ENCODE measurements at regions not wholly inside any gene's neighbourhood (a gene's known extent, or its start where the extent isn't known, plus 50 kb on each side); places are given as distances from the start of the nearest gene placed in this dataset.

- no peak for DNase-seq (ENCODE audit: low read depth)
- H3K4me3 ChIP-seq (ENCODE audit: low read length): no peak overlapping the region
These were observed 50.1 kb upstream of the TNFAIP3 start for GRCh38 chr6:137816688-137817618.

More at GRCh38 chr6:137816688-137817618, 50.1 kb upstream of the TNFAIP3 start:
- no peak for TF ChIP-seq CTCF (conservative IDR thresholded peaks at IDR 0.05; ENCODE audit: low read depth, low read length)

Data from retinal pigment epithelial cell (primary cell).